ENCODE measurements at regions not wholly inside any gene's neighbourhood (a gene's known extent, or its start where the extent isn't known, plus 50 kb on each side); places are given as distances from the start of the nearest gene placed in this dataset.

- no peak overlapping the region for H2BK20ac ChIP-seq (ENCODE audit: low read depth, low read length, poor library complexity, severe bottlenecking)
- no peak overlapping the region for H4K91ac ChIP-seq (ENCODE audit: insufficient read length, low read depth, low read length)
- H3K9me3 Mint-ChIP-seq = peaks cover 0 to 4% of the 10 kb centered on the region in 2 experiments; a peak in 2 of 5 replicates
- H3T11ph ChIP-seq (ENCODE audit: low read length) = no peak overlapping the region
- H3K14ac ChIP-seq (ENCODE audit: insufficient read depth, low read length) = no peak overlapping the region
- H2BK12ac ChIP-seq (ENCODE audit: insufficient read length, low read depth, low read length) = no peak overlapping the region
- no peaks in the 10 kb centered on the region for H3K27me3 Mint-ChIP-seq (ENCODE audit: low read depth)
- H3K36me3 Mint-ChIP-seq (ENCODE audit: insufficient read depth in 1 of 3, low read depth in 3 of 3) = peaks cover 0 to 2% (median 0%) of the 10 kb centered on the region in 3 experiments; a peak in 1 of 7 replicates
- no peak overlapping the region for H2BK120ac ChIP-seq (ENCODE audit: low read depth, low read length, poor library complexity, severe bottlenecking)
- no peak overlapping the region for H4K8ac ChIP-seq (replicated peaks; ENCODE audit: insufficient read length, low read depth, low read length)
- no peak overlapping the region for H3K4me3 Mint-ChIP-seq
- no peak overlapping the region for H3K27ac Mint-ChIP-seq
- H3K79me1 ChIP-seq (ENCODE audit: insufficient read depth, low read depth, low read length, poor library complexity, severe bottlenecking) = no peaks in the 10 kb centered on the region
- no peak for DNase-seq
- H2BK5ac ChIP-seq (ENCODE audit: insufficient read length, low read length) = no peak overlapping the region
- H3K23me2 ChIP-seq (ENCODE audit: insufficient read length, low read depth, low read length, poor library complexity, severe bottlenecking) = no peaks in the 10 kb centered on the region
- H3K79me2 ChIP-seq (ENCODE audit: insufficient read depth, low read length) = no peaks in the 10 kb centered on the region
- H3K18ac ChIP-seq (ENCODE audit: insufficient read length, low read depth, low read length) = no peak overlapping the region
- WGBS (ENCODE audit: extremely low coverage, insufficient read length, low lambda C conversion rate) = no CpG with 5 or more reads among the region's 1 CpG
- no peaks in the 10 kb centered on the region for H3K4me1 ChIP-seq (ENCODE audit: insufficient read depth, low read length)
- no peaks in the 10 kb centered on the region for H4K20me1 ChIP-seq (ENCODE audit: control insufficient read depth, insufficient read depth, insufficient read length)
- TF ChIP-seq CTCF (conservative IDR thresholded peaks at IDR 0.05) = no peak
- no peak overlapping the region for H3K9ac ChIP-seq (ENCODE audit: extremely low read depth, insufficient read length, low read length)
- H3K27ac ChIP-seq (ENCODE audit: insufficient read length, low read depth, low read length) = no peak overlapping the region
- no peak overlapping the region for H4K5ac ChIP-seq (ENCODE audit: insufficient read length, low read depth, low read length)
- H2BK15ac ChIP-seq (ENCODE audit: low read depth, low read length) = no peak overlapping the region
- H3K27me3 ChIP-seq (ENCODE audit: insufficient read depth, low read length) = no peaks in the 10 kb centered on the region
- peaks cover under 1 to 1% of the 10 kb centered on the region in 2 experiments; a peak in 2 of 4 replicates for H3K4me1 Mint-ChIP-seq
- H2AK5ac ChIP-seq (ENCODE audit: insufficient read length, low read length) = no peak overlapping the region
- H2AFZ ChIP-seq (ENCODE audit: low read length) = no peak overlapping the region
- no peak overlapping the region for H3K4ac ChIP-seq (ENCODE audit: low read depth, low read length)
- H3K9me3 ChIP-seq (ENCODE audit: control insufficient read depth, low read depth, low read length) = no peaks in the 10 kb centered on the region
- H3K56ac ChIP-seq (ENCODE audit: insufficient read length, low read depth, low read length) = no peak overlapping the region
- no peak overlapping the region for H3K23ac ChIP-seq (ENCODE audit: insufficient read length, low read depth, low read length)
- no peak overlapping the region for H3K4me2 ChIP-seq (ENCODE audit: insufficient read depth, insufficient read length, low read length)
These were observed 1707.2 kb upstream of the ACO1 start for GRCh38 chr9:30677221-30677620.

Measured in H9 (cell line).